Ovary (tissue), 7 donors: ENCODE measurements at regions not wholly inside any gene's neighbourhood (a gene's known extent, or its start where the extent isn't known, plus 50 kb on each side); places are given as distances from the start of the nearest gene placed in this dataset.

Experiments used
- DNase-seq, 5 donors: peaks; one replicate each; pipeline ENCODE4 v3.0.0-alpha.2; 2019 to 2020
- H3K27ac ChIP-seq, 2 donors: fragments of 200-600 bp; one replicate each; pipeline versions ENCODE4 v1.5.1 to v1.8.0; 2019 to 2022
- H3K27me3 ChIP-seq: fragments of 200-600 bp; one replicate; pipeline ENCODE4 v1.8.0; 2022
- H3K36me3 ChIP-seq: fragments of 200-600 bp; sonication (generic); one replicate; pipeline ENCODE4 v1.5.1; 2019
- H3K4me1 ChIP-seq: one replicate; pipeline ENCODE4 v1.8.1; 2013; ENCODE audit warnings: mild to moderate bottlenecking, moderate library complexity; ENCODE audit not compliant: insufficient read depth
- H3K4me3 ChIP-seq: fragments of 200-600 bp; sonication (generic); one replicate; pipeline ENCODE4 v1.5.1; 2017
- H3K9me3 ChIP-seq, 2 donors: fragments of 200-600 bp in 1 of 2; sonication (generic) in 1 of 2; one replicate each; pipeline versions ENCODE4 v1.5.1 to v1.8.1; 2013 to 2019; ENCODE audit warnings: mild to moderate bottlenecking in 1 of 2, moderate library complexity in 1 of 2
- EP300 ChIP-seq: sonication (generic); formaldehyde crosslinking; IDR thresholded peaks from one replicate; pipeline ENCODE4 v1.6.1; 2017; ENCODE audit warnings: antibody characterized with exemption
- POLR2A ChIP-seq: fragments of 450-650 bp; IDR thresholded peaks from one replicate; pipeline ENCODE4 v1.6.1; 2017; ENCODE audit warnings: antibody characterized with exemption, mild to moderate bottlenecking, moderate library complexity
- WGBS, 3 donors: extraction: QIAGEN DNeasy Blood & Tissue Kit in 1 of 3; methylation state at CpG; one replicate each; pipeline versions ENCODE4 v1.1.5 to v1.1.7; 2013 to 2017; 5-methylcytosine and 5-hydroxymethylcytosine counted together
- intact Hi-C, 4 donors: fragments of 100-400 bp; cut with DNase I; formaldehyde crosslinking; loops; one replicate each; pipeline versions ENCODE4 v1.11.0 to v1.15.1; 2022 to 2023
- TF ChIP-seq, protein P1 (sequence below), 3 donors: fragments of 450-650 bp in 2 of 3; fragments of 200-600 bp in 1 of 3; IDR thresholded peaks; one replicate each; pipeline versions ENCODE4 v1.5.1 to v1.8.0; 2016 to 2022; ENCODE audit warnings: antibody characterized with exemption in 3 of 3, mild to moderate bottlenecking in 1 of 3
- donor health status: DM: no; HTN: no; CAD: no; lungs with moderate emphysema.
- donor health status: DM: no; HTN: no; CAD: no.
- donor health status: Bipolar disorder and iron deficiency.
- donor health status: DM: no; HTN: no; CAD: no.
- donor health status: DM: yes; HTN: yes; CAD: no.

DNA sequence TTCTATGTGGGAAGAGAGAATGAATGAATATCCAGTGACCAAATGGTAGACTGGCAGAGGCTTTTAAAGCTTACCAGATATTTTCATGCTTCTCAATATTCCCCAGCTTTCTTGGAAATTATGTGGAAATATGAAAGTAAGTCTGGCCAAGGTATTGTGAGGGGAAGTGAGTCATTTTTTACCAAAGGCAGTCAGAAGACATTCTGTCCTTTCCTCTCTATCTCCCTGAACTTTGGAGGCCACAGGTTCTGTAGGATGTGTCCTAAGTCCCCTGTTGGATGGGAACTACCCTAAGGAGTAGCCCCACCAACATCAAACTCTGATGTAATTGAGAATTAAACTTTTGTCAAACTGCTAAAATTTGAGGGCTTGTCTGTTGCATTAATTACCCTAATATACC, 593.8 kb upstream of the NRSN1 start:
- intact Hi-C loops = no loop called here
- TF ChIP-seq POLR2A = no peak
- TF ChIP-seq, protein P1, sequence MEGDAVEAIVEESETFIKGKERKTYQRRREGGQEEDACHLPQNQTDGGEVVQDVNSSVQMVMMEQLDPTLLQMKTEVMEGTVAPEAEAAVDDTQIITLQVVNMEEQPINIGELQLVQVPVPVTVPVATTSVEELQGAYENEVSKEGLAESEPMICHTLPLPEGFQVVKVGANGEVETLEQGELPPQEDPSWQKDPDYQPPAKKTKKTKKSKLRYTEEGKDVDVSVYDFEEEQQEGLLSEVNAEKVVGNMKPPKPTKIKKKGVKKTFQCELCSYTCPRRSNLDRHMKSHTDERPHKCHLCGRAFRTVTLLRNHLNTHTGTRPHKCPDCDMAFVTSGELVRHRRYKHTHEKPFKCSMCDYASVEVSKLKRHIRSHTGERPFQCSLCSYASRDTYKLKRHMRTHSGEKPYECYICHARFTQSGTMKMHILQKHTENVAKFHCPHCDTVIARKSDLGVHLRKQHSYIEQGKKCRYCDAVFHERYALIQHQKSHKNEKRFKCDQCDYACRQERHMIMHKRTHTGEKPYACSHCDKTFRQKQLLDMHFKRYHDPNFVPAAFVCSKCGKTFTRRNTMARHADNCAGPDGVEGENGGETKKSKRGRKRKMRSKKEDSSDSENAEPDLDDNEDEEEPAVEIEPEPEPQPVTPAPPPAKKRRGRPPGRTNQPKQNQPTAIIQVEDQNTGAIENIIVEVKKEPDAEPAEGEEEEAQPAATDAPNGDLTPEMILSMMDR (IDR thresholded peaks at IDR 0.05) = no peak
- no peak for TF ChIP-seq EP300
- Histone ChIP-seq H3K4me3 (no peak overlapping the region), H3K27ac (no peak overlapping the region), H3K9me3 (no peaks in the 10 kb centered on the region), H3K36me3 (no peaks in the 10 kb centered on the region), H3K4me1 (no peaks in the 10 kb centered on the region), H3K27me3 (no peaks in the 10 kb centered on the region)
- DNase-seq = no peak

DNA sequence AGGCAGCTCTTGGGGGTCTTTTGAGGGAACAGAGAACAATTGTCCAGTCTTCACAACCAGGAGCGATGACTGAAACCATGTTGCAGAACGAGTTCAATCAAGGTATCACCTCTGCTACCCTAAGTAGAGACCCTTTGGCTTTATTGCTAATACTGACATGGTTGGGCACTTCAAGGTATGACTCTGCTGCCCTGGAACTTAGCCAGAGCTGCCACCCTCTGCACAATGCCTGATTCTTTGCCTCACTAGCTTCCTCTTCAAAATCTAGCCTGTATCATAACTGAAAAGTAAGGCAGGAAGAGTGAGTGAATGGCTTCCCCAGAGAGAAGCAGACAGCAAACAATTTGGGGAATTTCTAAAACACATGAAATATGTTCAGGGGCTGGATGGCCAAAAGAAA, 592.7 kb upstream of the NRSN1 start:
- Histone ChIP-seq H3K4me3 (no peak overlapping the region), H3K9me3 (no peaks in the 10 kb centered on the region), H3K27ac (no peak overlapping the region), H3K4me1 (no peaks in the 10 kb centered on the region), H3K36me3 (no peaks in the 10 kb centered on the region), H3K27me3 (no peaks in the 10 kb centered on the region)
- WGBS, 3 donors = 93 to 95% (median 94%) methylated on average over 2 of the region's 2 CpGs
- TF ChIP-seq POLR2A (no peak), EP300 (no peak)
- TF ChIP-seq, protein P1 (IDR thresholded peaks at IDR 0.05) = no peak
- DNase-seq = no peak
- intact Hi-C loops = no loop called here

DNA sequence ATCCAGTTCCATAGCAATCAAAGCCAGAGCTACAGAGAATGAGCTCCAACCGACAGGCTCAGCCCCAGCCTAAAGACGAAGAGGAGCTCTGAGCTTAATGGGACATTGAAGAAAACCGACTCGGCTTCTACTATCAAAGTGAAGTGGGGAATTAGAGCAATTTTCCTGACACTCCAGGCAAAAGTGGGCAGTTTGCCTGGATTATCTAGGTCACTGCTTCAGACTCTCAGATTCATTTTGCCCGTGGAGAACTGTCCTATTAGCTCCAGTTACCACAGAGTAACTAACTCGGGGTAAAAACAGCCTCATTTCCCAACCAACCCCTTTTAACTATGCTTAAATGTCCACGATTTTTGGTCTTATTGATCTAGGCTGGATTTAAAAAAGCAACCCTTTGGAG, 592.1 kb upstream of the NRSN1 start:
- Histone ChIP-seq H3K27me3 (no peaks in the 10 kb centered on the region), H3K4me3 (no peak overlapping the region), H3K4me1 (no peaks in the 10 kb centered on the region), H3K36me3 (no peaks in the 10 kb centered on the region), H3K27ac (no peak overlapping the region), H3K9me3 (no peaks in the 10 kb centered on the region)
- 61 to 74% (median 61%) methylated on average over 7 of the region's 7 CpGs for WGBS, 3 donors
- intact Hi-C loops = no loop called here
- no peak for DNase-seq
- TF ChIP-seq, protein P1 (IDR thresholded peaks at IDR 0.05) = no peak
- no peak for TF ChIP-seq EP300

DNA sequence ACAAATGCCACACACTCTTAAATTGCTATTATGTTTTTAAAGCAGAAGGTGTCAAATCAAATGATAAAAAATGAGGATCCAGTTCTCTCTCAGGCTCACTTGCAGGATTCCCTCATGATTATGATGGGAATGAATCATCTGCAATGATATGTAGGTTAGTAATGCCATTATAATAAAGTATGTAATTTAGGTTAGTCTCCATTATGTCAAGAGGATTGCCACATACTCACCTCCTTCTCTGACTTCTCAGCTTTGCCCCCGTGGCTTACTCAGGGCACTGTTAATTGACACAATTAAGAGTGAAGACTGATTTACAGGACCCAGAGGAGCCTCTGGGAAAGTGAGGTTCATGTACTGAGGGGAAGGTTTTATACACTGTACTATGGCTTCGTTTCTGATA, 591.7 kb upstream of the NRSN1 start:
- H3K27ac ChIP-seq = no peak overlapping the region

More for the DNA sequence above, 591.7 kb upstream of the NRSN1 start:
- no peaks in the 10 kb centered on the region for H3K4me1 ChIP-seq
- DNase-seq = no peak
- H3K27me3 ChIP-seq = no peaks in the 10 kb centered on the region
- intact Hi-C loops = no loop called here
- TF ChIP-seq POLR2A (no peak), EP300 (no peak)
- TF ChIP-seq, protein P1 (IDR thresholded peaks at IDR 0.05) = no peak
- no peaks in the 10 kb centered on the region for H3K9me3 ChIP-seq
- H3K4me3 ChIP-seq = no peak overlapping the region
- no peaks in the 10 kb centered on the region for H3K36me3 ChIP-seq
- WGBS, 3 donors = 65 to 82% (median 72%) methylated on average over 2 of the region's 2 CpGs
